DOHH2 (cell line): ENCODE measurements at regions not wholly inside any gene's neighbourhood (a gene's known extent, or its start where the extent isn't known, plus 50 kb on each side); places are given as distances from the start of the nearest gene placed in this dataset.

Experiments
- H3F3A ChIP-seq: fragments of 200-600 bp; sonication (generic), shearing (Covaris generic); 2 replicates; pipeline ENCODE4 v1.6.0; 2016; ENCODE audit warnings: antibody characterized with exemption, mild to moderate bottlenecking; ENCODE audit not compliant: control insufficient read depth, insufficient read depth
- H3K27ac ChIP-seq: fragments of 200-600 bp; sonication (generic); 2 replicates; pipeline ENCODE4 v1.5.1; 2014; ENCODE audit warnings: low read depth, mild to moderate bottlenecking, low read length, moderate library complexity
- H3K27me3 ChIP-seq: fragments of 200-600 bp; sonication (generic); 2 replicates; pipeline ENCODE4 v1.6.1; 2014; ENCODE audit warnings: mild to moderate bottlenecking, low read length, mixed read lengths; ENCODE audit not compliant: control insufficient read depth
- H3K36me3 ChIP-seq: fragments of 200-600 bp; sonication (generic); 2 replicates; pipeline ENCODE4 v1.6.1; 2014; ENCODE audit warnings: mild to moderate bottlenecking, low read length, moderate library complexity, mixed read lengths; ENCODE audit not compliant: control insufficient read depth
- H3K4me1 ChIP-seq: fragments of 200-600 bp; sonication (generic); 2 replicates; pipeline ENCODE4 v1.6.1; 2014; ENCODE audit warnings: mild to moderate bottlenecking, low read length, mixed read lengths; ENCODE audit not compliant: control insufficient read depth
- H3K4me2 ChIP-seq: fragments of 200-600 bp; sonication (generic); 2 replicates; pipeline ENCODE4 v1.6.0; 2014; ENCODE audit warnings: mild to moderate bottlenecking, low read length, moderate library complexity
- H3K4me3 ChIP-seq: fragments of 200-600 bp; sonication (generic); 2 replicates; pipeline ENCODE4 v1.5.1; 2014; ENCODE audit warnings: mild to moderate bottlenecking, low read length, mixed read lengths
- H3K79me2 ChIP-seq: fragments of 200-600 bp; sonication (generic); 2 replicates; pipeline ENCODE4 v1.6.1; 2014; ENCODE audit warnings: mild to moderate bottlenecking, low read length, mixed read lengths; ENCODE audit not compliant: control insufficient read depth
- H3K9me2 ChIP-seq: fragments of 200-600 bp; sonication (generic); replicated peaks from 2 replicates; pipeline ENCODE4 v1.6.1; 2014; ENCODE audit warnings: mild to moderate bottlenecking, low read length, mixed read lengths; ENCODE audit not compliant: control insufficient read depth
- H3K9me3 ChIP-seq: fragments of 200-600 bp; sonication (generic); 2 replicates; pipeline ENCODE4 v1.6.1; 2014; ENCODE audit warnings: antibody characterized with exemption, low read length, mixed read lengths; ENCODE audit not compliant: control insufficient read depth, insufficient read depth
- H4K20me1 ChIP-seq: fragments of 200-600 bp; sonication (generic); 2 replicates; pipeline ENCODE4 v1.6.0; 2014; ENCODE audit warnings: low read depth, mild to moderate bottlenecking, antibody characterized with exemption, low read length, moderate library complexity; ENCODE audit not compliant: control insufficient read depth, insufficient read depth
- EZH2phosphoT487 ChIP-seq: fragments of 200-600 bp; sonication (generic); IDR thresholded peaks from 2 replicates; pipeline ENCODE4 v1.6.1; 2017; ENCODE audit warnings: borderline replicate concordance, mild to moderate bottlenecking, antibody characterized with exemption, low read length, moderate library complexity, mixed read lengths
- TF ChIP-seq, protein P1 (sequence below): fragments of 200-600 bp; sonication (generic); IDR thresholded peaks from one replicate; pipeline ENCODE4 v1.5.1; 2014; ENCODE audit warnings: antibody characterized with exemption, mild to moderate bottlenecking, low read depth, low read length; ENCODE audit not compliant: poor library complexity, severe bottlenecking

GRCh38 chr6:147750413-147750812 lies 241.9 kb downstream of the SAMD5 start:
- Histone ChIP-seq H3K4me3 (no peak overlapping the region), H3K4me2 (no peak overlapping the region), H3K4me1 (no peaks in the 10 kb centered on the region), H3K79me2 (no peaks in the 10 kb centered on the region), H3F3A (no peaks in the 10 kb centered on the region), H3K9me3 (no peaks in the 10 kb centered on the region), H3K27me3 (no peaks in the 10 kb centered on the region), H3K36me3 (no peaks in the 10 kb centered on the region), H3K9me2 (no peaks in the 10 kb centered on the region), H4K20me1 (no peaks in the 10 kb centered on the region), H3K27ac (no peak overlapping the region)
- TF ChIP-seq, protein P1, sequence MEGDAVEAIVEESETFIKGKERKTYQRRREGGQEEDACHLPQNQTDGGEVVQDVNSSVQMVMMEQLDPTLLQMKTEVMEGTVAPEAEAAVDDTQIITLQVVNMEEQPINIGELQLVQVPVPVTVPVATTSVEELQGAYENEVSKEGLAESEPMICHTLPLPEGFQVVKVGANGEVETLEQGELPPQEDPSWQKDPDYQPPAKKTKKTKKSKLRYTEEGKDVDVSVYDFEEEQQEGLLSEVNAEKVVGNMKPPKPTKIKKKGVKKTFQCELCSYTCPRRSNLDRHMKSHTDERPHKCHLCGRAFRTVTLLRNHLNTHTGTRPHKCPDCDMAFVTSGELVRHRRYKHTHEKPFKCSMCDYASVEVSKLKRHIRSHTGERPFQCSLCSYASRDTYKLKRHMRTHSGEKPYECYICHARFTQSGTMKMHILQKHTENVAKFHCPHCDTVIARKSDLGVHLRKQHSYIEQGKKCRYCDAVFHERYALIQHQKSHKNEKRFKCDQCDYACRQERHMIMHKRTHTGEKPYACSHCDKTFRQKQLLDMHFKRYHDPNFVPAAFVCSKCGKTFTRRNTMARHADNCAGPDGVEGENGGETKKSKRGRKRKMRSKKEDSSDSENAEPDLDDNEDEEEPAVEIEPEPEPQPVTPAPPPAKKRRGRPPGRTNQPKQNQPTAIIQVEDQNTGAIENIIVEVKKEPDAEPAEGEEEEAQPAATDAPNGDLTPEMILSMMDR, result no peak
- TF ChIP-seq EZH2phosphoT487, result no peak

DNA sequence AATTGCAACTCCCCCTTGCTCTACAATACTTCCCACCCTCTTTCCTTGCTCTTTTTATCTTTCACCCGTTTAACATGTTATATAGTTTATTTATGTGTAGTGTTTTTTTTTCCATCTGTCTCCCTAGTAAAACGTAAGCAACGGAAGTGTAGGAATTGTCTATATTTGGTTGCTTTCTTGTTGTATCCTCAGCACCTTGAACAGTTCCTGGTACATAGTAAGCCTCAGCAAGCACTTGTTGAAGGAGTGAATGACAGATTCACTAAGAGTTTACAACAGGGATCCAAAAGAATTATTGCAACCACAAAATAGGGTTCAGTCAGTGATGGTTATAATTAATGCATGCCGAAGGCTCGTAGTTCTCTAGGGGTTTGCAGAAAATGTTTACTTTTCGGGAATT lies 242.7 kb downstream of the SAMD5 start:
- no peaks in the 10 kb centered on the region for H3K4me1 ChIP-seq
- H3F3A ChIP-seq, result no peaks in the 10 kb centered on the region
- no peaks in the 10 kb centered on the region for H3K79me2 ChIP-seq
- TF ChIP-seq, protein P1, result no peak
- no peak for TF ChIP-seq EZH2phosphoT487
- no peaks in the 10 kb centered on the region for H3K9me3 ChIP-seq
- H3K4me3 ChIP-seq, result no peak overlapping the region
- no peaks in the 10 kb centered on the region for H4K20me1 ChIP-seq
- H3K27me3 ChIP-seq, result no peaks in the 10 kb centered on the region
- H3K4me2 ChIP-seq, result no peak overlapping the region
- no peaks in the 10 kb centered on the region for H3K36me3 ChIP-seq
- H3K27ac ChIP-seq, result no peak overlapping the region
- H3K9me2 ChIP-seq, result no peaks in the 10 kb centered on the region

- no peak overlapping the region for H3K4me3 ChIP-seq
- no peaks in the 10 kb centered on the region for H3K9me2 ChIP-seq
- H3K36me3 ChIP-seq, result no peaks in the 10 kb centered on the region
- no peaks in the 10 kb centered on the region for H3K27me3 ChIP-seq
- H3K79me2 ChIP-seq, result no peaks in the 10 kb centered on the region
- no peak for TF ChIP-seq EZH2phosphoT487
- TF ChIP-seq, protein P1, result no peak
- no peaks in the 10 kb centered on the region for H4K20me1 ChIP-seq
- no peaks in the 10 kb centered on the region for H3F3A ChIP-seq
- H3K27ac ChIP-seq, result no peak overlapping the region
- no peaks in the 10 kb centered on the region for H3K9me3 ChIP-seq
- no peak overlapping the region for H3K4me2 ChIP-seq
- H3K4me1 ChIP-seq, result no peaks in the 10 kb centered on the region
Observed at GRCh38 chr6:147752689-147753403, 244.4 kb downstream of the SAMD5 start.
